ENCODE measurements at regions not wholly inside any gene's neighbourhood (a gene's known extent, or its start where the extent isn't known, plus 50 kb on each side); places are given as distances from the start of the nearest gene placed in this dataset.
"Not testable (repeated sequence)": the region's sequence is repeated elsewhere in the genome, so short reads cannot be mapped to it uniquely, and the experiment has no call there.

GRCh38 chr22:48912356-48913066 lies 915.2 kb downstream of the BRD1 start:
- H3K4me1 ChIP-seq (ENCODE audit: control insufficient read depth in 1 of 2, extremely low read depth in 1 of 2, insufficient read depth in 2 of 2, low read length in 2 of 2); H3K36me3 ChIP-seq (ENCODE audit: control insufficient read depth in 2 of 2, extremely low read depth in 1 of 2, insufficient read depth in 1 of 2, low read length in 1 of 2); H3K9me3 ChIP-seq; POLR2A ChIA-PET; H3K27ac ChIP-seq (ENCODE audit: low read length); H3K27me3 ChIP-seq (replicated peaks in 1 of 2; ENCODE audit: control insufficient read depth in 2 of 2, extremely low read depth in 1 of 2, insufficient read depth in 2 of 2, low read length in 1 of 2); H3K9me3 Mint-ChIP-seq; CTCF ChIA-PET; H3K36me3 Mint-ChIP-seq; ATAC-seq (replicated peaks in 1 of 4); H3K4me3 ChIP-seq (ENCODE audit: control insufficient read depth in 1 of 2, extremely low read depth in 1 of 2, low read length in 1 of 2): not testable (repeated sequence)
- Mint-ChIP-seq H3K27me3 (peaks cover 24 to 29% of the 10 kb centered on the region in 2 donors), H3K4me1 (peaks cover 24 to 36% (median 27%) of the 10 kb centered on the region in 3 donors), H3K4me3 (peak overlapping the region in 1 of 3 donors; percentile 52), H3K27ac (peak overlapping the region in 1 of 2 donors; percentile 73)
- peak in 7 of 35 experiments; percentile 3 to 26 (median 6) for DNase-seq
- WGBS (ENCODE audit: insufficient coverage): no CpG with 5 or more reads among the region's 7 CpGs

- H3K4me3 Mint-ChIP-seq: peak overlapping the region in 1 of 3 donors; percentile 52
- H3K9me3 Mint-ChIP-seq; H3K4me3 ChIP-seq (ENCODE audit: control insufficient read depth in 1 of 2, extremely low read depth in 1 of 2, low read length in 1 of 2); H3K36me3 ChIP-seq (ENCODE audit: control insufficient read depth in 2 of 2, extremely low read depth in 1 of 2, insufficient read depth in 1 of 2, low read length in 1 of 2); H3K27ac ChIP-seq (ENCODE audit: low read length); H3K9me3 ChIP-seq; H3K36me3 Mint-ChIP-seq; H3K27me3 ChIP-seq (replicated peaks in 1 of 2; ENCODE audit: control insufficient read depth in 2 of 2, extremely low read depth in 1 of 2, insufficient read depth in 2 of 2, low read length in 1 of 2); ATAC-seq (replicated peaks in 1 of 4); H3K4me1 ChIP-seq (ENCODE audit: control insufficient read depth in 1 of 2, extremely low read depth in 1 of 2, insufficient read depth in 2 of 2, low read length in 2 of 2); H3K27ac Mint-ChIP-seq; POLR2A ChIA-PET; CTCF ChIA-PET: not testable (repeated sequence)
- peaks cover 21 to 29% of the 10 kb centered on the region in 2 donors for H3K27me3 Mint-ChIP-seq
- H3K4me1 Mint-ChIP-seq: peaks cover 24 to 36% (median 27%) of the 10 kb centered on the region in 3 donors
- peak in 6 of 35 experiments; percentile 3 to 30 (median 13) for DNase-seq
- WGBS (ENCODE audit: insufficient coverage): no CpG with 5 or more reads among the region's 5 CpGs
Observed at GRCh38 chr22:48911647-48912046, 916.0 kb downstream of the BRD1 start.

GRCh38 chr22:48911067-48911466 lies 916.6 kb downstream of the BRD1 start:
- H3K9me3 Mint-ChIP-seq; CTCF ChIA-PET; H3K4me3 ChIP-seq (ENCODE audit: control insufficient read depth in 1 of 2, extremely low read depth in 1 of 2, low read length in 1 of 2); H3K27ac ChIP-seq (ENCODE audit: low read length); H3K9me3 ChIP-seq; ATAC-seq (replicated peaks in 1 of 4); H3K27ac Mint-ChIP-seq; POLR2A ChIA-PET; H3K36me3 ChIP-seq (ENCODE audit: control insufficient read depth in 2 of 2, extremely low read depth in 1 of 2, insufficient read depth in 1 of 2, low read length in 1 of 2); H3K4me1 ChIP-seq (ENCODE audit: control insufficient read depth in 1 of 2, extremely low read depth in 1 of 2, insufficient read depth in 2 of 2, low read length in 2 of 2); H3K36me3 Mint-ChIP-seq: not testable (repeated sequence)
- peak in 1 of 35 experiments; percentile 2 for DNase-seq
- H3K4me3 Mint-ChIP-seq: peak overlapping the region in 1 of 3 donors; percentile 52
- WGBS (ENCODE audit: insufficient coverage): no CpG with 5 or more reads among the region's 4 CpGs
- H3K27me3 Mint-ChIP-seq: peaks cover 21 to 31% of the 10 kb centered on the region in 2 donors
- H3K27me3 ChIP-seq (replicated peaks in 1 of 2; ENCODE audit: control insufficient read depth in 2 of 2, extremely low read depth in 1 of 2, insufficient read depth in 2 of 2, low read length in 1 of 2): peaks cover 0 to 11% of the 10 kb centered on the region in 2 experiments
- H3K4me1 Mint-ChIP-seq: peaks cover 24 to 36% (median 27%) of the 10 kb centered on the region in 3 donors

DNA sequence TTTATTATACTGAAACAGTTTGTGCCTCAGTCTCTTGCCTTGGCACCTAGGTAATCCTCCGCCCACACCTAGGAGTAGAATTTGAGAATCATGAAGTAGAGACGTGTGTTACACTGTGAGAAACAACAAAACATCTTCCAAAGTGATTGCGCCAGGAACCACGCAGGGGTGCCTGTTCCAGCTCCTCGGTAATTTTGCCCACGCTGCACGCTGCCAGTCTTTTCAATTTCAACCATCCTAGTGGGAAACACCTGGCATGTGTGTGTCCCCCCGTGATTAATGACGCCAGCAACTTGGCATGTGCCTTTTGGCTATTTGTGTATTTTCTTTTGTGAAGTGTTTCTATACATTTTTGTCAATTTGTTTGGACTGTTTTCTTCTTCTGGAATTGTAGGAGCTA lies 919.1 kb downstream of the BRD1 start:
- ChIA-PET CTCF (no interaction called here), POLR2A (no interaction called here)
- Histone ChIP-seq H3K27me3 (replicated peaks in 1 of 2; ENCODE audit: control insufficient read depth in 2 of 2, extremely low read depth in 1 of 2, insufficient read depth in 2 of 2, low read length in 1 of 2) (peaks cover 0 to 25% of the 10 kb centered on the region in 2 experiments), H3K4me3 (ENCODE audit: control insufficient read depth in 1 of 2, extremely low read depth in 1 of 2, low read length in 1 of 2) (no peak overlapping the region), H3K9me3 (no peaks in the 10 kb centered on the region), H3K36me3 (ENCODE audit: control insufficient read depth in 2 of 2, extremely low read depth in 1 of 2, insufficient read depth in 1 of 2, low read length in 1 of 2) (no peaks in the 10 kb centered on the region), H3K4me1 (ENCODE audit: control insufficient read depth in 1 of 2, extremely low read depth in 1 of 2, insufficient read depth in 2 of 2, low read length in 2 of 2) (peaks cover 2 to 7% of the 10 kb centered on the region in 2 experiments), H3K27ac (ENCODE audit: low read length) (no peak overlapping the region)
- peaks cover 0 to 5% (median 4%) of the 10 kb centered on the region in 3 donors for H3K9me3 Mint-ChIP-seq
- ATAC-seq (replicated peaks in 1 of 4) (no peak), DNase-seq (no peak)
- H3K4me1 Mint-ChIP-seq: peaks cover 21 to 29% (median 24%) of the 10 kb centered on the region in 3 donors
- H3K27me3 Mint-ChIP-seq: peaks cover 15 to 35% of the 10 kb centered on the region in 2 donors
- no peak overlapping the region for H3K27ac Mint-ChIP-seq
- WGBS (ENCODE audit: insufficient coverage): 93% methylated on average over 4 of the region's 9 CpGs
- H3K4me3 Mint-ChIP-seq: no peak overlapping the region
- H3K36me3 Mint-ChIP-seq: no peaks in the 10 kb centered on the region

DNA sequence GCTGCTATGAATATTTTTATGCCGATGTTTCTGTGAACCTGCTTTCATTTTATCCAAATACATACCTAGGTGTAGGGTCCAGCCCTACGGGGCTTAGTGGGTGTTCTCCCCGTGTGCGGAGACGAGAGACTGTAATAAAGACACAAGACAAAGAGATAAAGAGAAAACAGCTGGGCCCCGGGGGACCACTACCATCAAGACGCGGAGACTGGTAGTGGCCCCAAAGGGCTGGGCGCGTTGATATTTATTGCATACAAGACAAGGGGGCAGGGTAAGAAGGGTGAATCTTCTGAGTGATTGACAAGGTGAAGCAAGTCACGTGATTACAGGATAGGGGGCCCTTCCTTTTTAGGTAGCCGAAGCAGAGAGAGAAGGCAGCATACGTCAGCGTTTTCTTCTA lies 920.1 kb downstream of the BRD1 start:
- Mint-ChIP-seq H3K4me3 (no peak overlapping the region), H3K27ac (no peak overlapping the region), H3K27me3 (peaks cover 15 to 35% of the 10 kb centered on the region in 2 donors), H3K9me3 (peaks cover 0 to 4% (median 0%) of the 10 kb centered on the region in 3 donors), H3K36me3 (no peaks in the 10 kb centered on the region), H3K4me1 (peaks cover 14 to 21% (median 17%) of the 10 kb centered on the region in 3 donors)
- H3K4me3 ChIP-seq (ENCODE audit: control insufficient read depth in 1 of 2, extremely low read depth in 1 of 2, low read length in 1 of 2): no peak overlapping the region
- ATAC-seq (replicated peaks in 1 of 4): no peak
- no peak overlapping the region for H3K27ac ChIP-seq (ENCODE audit: low read length)
- POLR2A ChIA-PET: no interaction called here
- H3K4me1 ChIP-seq (ENCODE audit: control insufficient read depth in 1 of 2, extremely low read depth in 1 of 2, insufficient read depth in 2 of 2, low read length in 2 of 2): peaks cover 2 to 7% of the 10 kb centered on the region in 2 experiments
- H3K27me3 ChIP-seq (replicated peaks in 1 of 2; ENCODE audit: control insufficient read depth in 2 of 2, extremely low read depth in 1 of 2, insufficient read depth in 2 of 2, low read length in 1 of 2): peaks cover 0 to 25% of the 10 kb centered on the region in 2 experiments
- CTCF ChIA-PET: no interaction called here
- H3K36me3 ChIP-seq (ENCODE audit: control insufficient read depth in 2 of 2, extremely low read depth in 1 of 2, insufficient read depth in 1 of 2, low read length in 1 of 2): no peaks in the 10 kb centered on the region
- no peaks in the 10 kb centered on the region for H3K9me3 ChIP-seq
- DNase-seq: no peak
- 75% methylated on average over 4 of the region's 14 CpGs for WGBS (ENCODE audit: insufficient coverage)

GRCh38 chr22:48906216-48906835 lies 921.3 kb downstream of the BRD1 start:
- H3K36me3 Mint-ChIP-seq: no peaks in the 10 kb centered on the region
- peaks cover 0 to 4% (median 0%) of the 10 kb centered on the region in 3 donors for H3K9me3 Mint-ChIP-seq
- Histone ChIP-seq H3K4me1 (ENCODE audit: control insufficient read depth in 1 of 2, extremely low read depth in 1 of 2, insufficient read depth in 2 of 2, low read length in 2 of 2) (peaks cover 0 to 2% of the 10 kb centered on the region in 2 experiments), H3K27me3 (replicated peaks in 1 of 2; ENCODE audit: control insufficient read depth in 2 of 2, extremely low read depth in 1 of 2, insufficient read depth in 2 of 2, low read length in 1 of 2) (peaks cover 0 to 25% of the 10 kb centered on the region in 2 experiments), H3K4me3 (ENCODE audit: control insufficient read depth in 1 of 2, extremely low read depth in 1 of 2, low read length in 1 of 2) (no peak overlapping the region), H3K27ac (ENCODE audit: low read length) (no peak overlapping the region), H3K36me3 (ENCODE audit: control insufficient read depth in 2 of 2, extremely low read depth in 1 of 2, insufficient read depth in 1 of 2, low read length in 1 of 2) (no peaks in the 10 kb centered on the region), H3K9me3 (no peaks in the 10 kb centered on the region)
- H3K4me3 Mint-ChIP-seq: no peak overlapping the region
- DNase-seq: peak in 1 of 35 experiments; percentile 11
- ATAC-seq (replicated peaks in 1 of 4): no peak
- ChIA-PET POLR2A (no interaction called here), CTCF (no interaction called here)
- H3K27me3 Mint-ChIP-seq: peaks cover 15 to 35% of the 10 kb centered on the region in 2 donors
- peaks cover 3 to 10% (median 7%) of the 10 kb centered on the region in 3 donors for H3K4me1 Mint-ChIP-seq
- H3K27ac Mint-ChIP-seq: no peak overlapping the region
- WGBS (ENCODE audit: insufficient coverage): 83% methylated on average over 8 of the region's 17 CpGs

Data from T-cell (primary cell).